Panc1 (cell line): ENCODE measurements at regions not wholly inside any gene's neighbourhood (a gene's known extent, or its start where the extent isn't known, plus 50 kb on each side); places are given as distances from the start of the nearest gene placed in this dataset.

ENCODE experiments used
- ATAC-seq: fragments of 200-7000 bp; cut with Tn5 transposase; 2 replicates; pipeline ENCODE4 v1.9.1; 2020; ENCODE audit warnings: mild to moderate bottlenecking, moderate library complexity
- BruUV-seq: library from RNA; stranded (reverse); fragments of 400-500 nt; replicated peaks from 2 replicates; lab custom pipeline; 2021; lab: Mats Ljungman, UMichigan
- CTCF ChIA-PET: fragments of 300-600 bp; sonication (Branson Sonifier 250); formaldehyde crosslinking; loops from one replicate; lab custom pipeline; 2022; ENCODE audit warnings: antibody characterized with exemption; lab: Charles Lee
- POLR2A ChIA-PET: fragments of 300-600 bp; sonication (Branson Sonifier 250); formaldehyde crosslinking; loops from one replicate; lab custom pipeline; 2022; ENCODE audit warnings: antibody characterized with exemption; lab: Charles Lee
- DNase-seq: peaks from one replicate; pipeline ENCODE4 v3.0.0-alpha.2; 2010; ENCODE audit warnings: low read depth, low spot score
- H3K27ac ChIP-seq: 2 replicates; pipeline ENCODE4 v1.5.1; 2011; ENCODE audit warnings: mild to moderate bottlenecking, low read length, inconsistent platforms
- H3K27me3 ChIP-seq: fragments of 200-500 bp; sonication (Bioruptor generic); 2 replicates; pipeline ENCODE4 v1.6.0; 2014; ENCODE audit warnings: low read length, inconsistent platforms; ENCODE audit not compliant: control insufficient read depth, insufficient read depth
- H3K36me3 ChIP-seq: fragments of 200-500 bp; sonication (Bioruptor generic); 2 replicates; pipeline ENCODE4 v1.5.1; 2014; ENCODE audit warnings: inconsistent platforms, mild to moderate bottlenecking, low read length, moderate library complexity; ENCODE audit not compliant: control insufficient read depth, insufficient read depth
- H3K4me1 ChIP-seq: 2 replicates; pipeline ENCODE4 v1.5.1; 2011; ENCODE audit warnings: inconsistent platforms, mild to moderate bottlenecking, low read length, moderate library complexity; ENCODE audit not compliant: control insufficient read depth, insufficient read depth
- H3K4me3 ChIP-seq, 2 experiments: 2 replicates each; pipeline ENCODE4 v1.5.1; 2011 to 2012; ENCODE audit warnings: low read depth in 2 of 2, low read length in 2 of 2, mild to moderate bottlenecking in 2 of 2, inconsistent platforms in 1 of 2, moderate library complexity in 1 of 2
- H3K9me3 ChIP-seq: fragments of 200-500 bp; sonication (Bioruptor generic); 2 replicates; pipeline ENCODE4 v1.5.1; 2014; ENCODE audit warnings: low read depth, mild to moderate bottlenecking, inconsistent platforms, low read length, moderate library complexity; ENCODE audit not compliant: control insufficient read depth, insufficient read depth
- CTCF ChIP-seq: fragments of 450-650 bp; IDR thresholded peaks from 2 replicates; pipeline ENCODE4 v1.5.1; 2017; ENCODE audit warnings: mild to moderate bottlenecking
- POLR2AphosphoS5 ChIP-seq: IDR thresholded peaks from 2 replicates; pipeline ENCODE4 v1.6.1; 2012; ENCODE audit warnings: mild to moderate bottlenecking, low read depth, low read length, moderate library complexity
- REST ChIP-seq, 2 experiments: IDR thresholded peaks; 2 replicates each; pipeline ENCODE4 v1.6.1; 2011 to 2012; ENCODE audit warnings: low read depth in 2 of 2, control low read depth in 1 of 2, low read length in 1 of 2, mild to moderate bottlenecking in 1 of 2, moderate library complexity in 1 of 2; ENCODE audit not compliant: insufficient read depth in 1 of 2
- SIN3A ChIP-seq: IDR thresholded peaks from 2 replicates; pipeline ENCODE4 v1.6.1; 2012; ENCODE audit warnings: low read depth, mild to moderate bottlenecking, low read length, moderate library complexity, borderline replicate concordance; ENCODE audit not compliant: insufficient read depth
- TCF7L2 ChIP-seq: IDR thresholded peaks from 2 replicates; pipeline ENCODE4 v1.6.1; 2011; ENCODE audit warnings: mild to moderate bottlenecking, low read depth, low read length, inconsistent platforms
- in situ Hi-C: cut with HindIII; loops from 2 replicates; pipeline ENCODE4 v1.10.0; 2016; ENCODE audit warnings: low sequenced_read_pairs, low pct_unique_long_range_greater_than_20kb
- intact Hi-C: fragments of 100-400 bp; cut with micrococcal nuclease; formaldehyde crosslinking; loops from one replicate; pipeline ENCODE4 v1.10.0; 2022; ENCODE audit not compliant: unreplicated experiment

GRCh38 chr3:159532577-159532976, 456.1 kb upstream of the IL12A start:
- ATAC-seq (no peak), DNase-seq (no peak)
- Histone ChIP-seq H3K27ac (no peak overlapping the region), H3K36me3 (no peaks in the 10 kb centered on the region), H3K27me3 (no peaks in the 10 kb centered on the region), H3K9me3 (no peaks in the 10 kb centered on the region), H3K4me1 (no peaks in the 10 kb centered on the region), H3K4me3 (no peak overlapping the region)
- no TSS peak for BruUV-seq
- POLR2A ChIA-PET: no interaction called here
- CTCF ChIA-PET: no interaction called here
- intact Hi-C loops (no loop called here), in situ Hi-C loops (no loop called here)
- TF ChIP-seq POLR2AphosphoS5 (no peak), TCF7L2 (no peak), SIN3A (no peak)

- Histone ChIP-seq H3K4me3 (no peak overlapping the region), H3K27me3 (no peaks in the 10 kb centered on the region), H3K27ac (no peak overlapping the region), H3K36me3 (no peaks in the 10 kb centered on the region), H3K4me1 (no peaks in the 10 kb centered on the region), H3K9me3 (no peaks in the 10 kb centered on the region)
- no peak for DNase-seq
- POLR2A ChIA-PET: no interaction called here
- intact Hi-C loops (no loop called here), in situ Hi-C loops (no loop called here)
- no peak for TF ChIP-seq POLR2AphosphoS5
- no peak for TF ChIP-seq REST (IDR thresholded peaks at IDR 0.05; ENCODE audit: insufficient read depth in 1 of 2, low read depth in 2 of 2, low read length in 1 of 2)
- TF ChIP-seq SIN3A: no peak
- TF ChIP-seq TCF7L2: no peak
- no peak for TF ChIP-seq CTCF
- CTCF ChIA-PET: no interaction called here
- no peak for ATAC-seq
- BruUV-seq: no TSS peak
Measured at GRCh38 chr3:159534496-159534895, 454.1 kb upstream of the IL12A start.

GRCh38 chr3:159536876-159537275, 451.8 kb upstream of the IL12A start:
- H3K4me3 ChIP-seq: no peak overlapping the region
- DNase-seq: no peak
- no TSS peak for BruUV-seq
- intact Hi-C loops (no loop called here), in situ Hi-C loops (no loop called here)
- no peak for ATAC-seq
- H3K27me3 ChIP-seq: no peaks in the 10 kb centered on the region
- CTCF ChIA-PET: no interaction called here
- H3K36me3 ChIP-seq: no peaks in the 10 kb centered on the region
- H3K9me3 ChIP-seq: no peaks in the 10 kb centered on the region
- no peak for TF ChIP-seq TCF7L2
- no peak for TF ChIP-seq REST (IDR thresholded peaks at IDR 0.05; ENCODE audit: insufficient read depth in 1 of 2, low read depth in 2 of 2, low read length in 1 of 2)
- no peak for TF ChIP-seq CTCF
- no peak for TF ChIP-seq SIN3A
- no peak for TF ChIP-seq POLR2AphosphoS5
- H3K27ac ChIP-seq: no peak overlapping the region
- H3K4me1 ChIP-seq: no peaks in the 10 kb centered on the region
- POLR2A ChIA-PET: no interaction called here
